ENCODE measurements at regions not wholly inside any gene's neighbourhood (a gene's known extent, or its start where the extent isn't known, plus 50 kb on each side); places are given as distances from the start of the nearest gene placed in this dataset.

- no peak for TF ChIP-seq EZH2 (IDR thresholded peaks at IDR 0.05; ENCODE audit: low read depth)
- no peak for TF ChIP-seq CTCF (conservative IDR thresholded peaks at IDR 0.05)
Measured at GRCh38 chr5:96127538-96127937, 165.9 kb upstream of the ELL2 start.
